NAMALWA (cell line): ENCODE measurements at regions not wholly inside any gene's neighbourhood (a gene's known extent, or its start where the extent isn't known, plus 50 kb on each side); places are given as distances from the start of the nearest gene placed in this dataset.

ENCODE experiments used
- DNase-seq: peaks from one replicate; pipeline ENCODE4 v3.0.0-alpha.2; 2015; ENCODE audit warnings: low spot score

GRCh38 chr15:99440551-99441443 lies 125.0 kb upstream of the MEF2A start:
- DNase-seq = no peak

GRCh38 chr15:99441444-99441800 lies 124.4 kb upstream of the MEF2A start:
- DNase-seq = no peak

- no peak for DNase-seq
Measured at GRCh38 chr15:99441871-99442251, 123.9 kb upstream of the MEF2A start.

- peak; percentile 11 for DNase-seq
Measured at GRCh38 chr15:99442252-99442897, 123.4 kb upstream of the MEF2A start.

GRCh38 chr15:99443056-99443756 lies 122.6 kb upstream of the MEF2A start:
- DNase-seq = no peak

- DNase-seq = no peak
Measured at GRCh38 chr15:99443768-99444446, 121.9 kb upstream of the MEF2A start.

GRCh38 chr15:99445272-99445850 lies 120.4 kb upstream of the MEF2A start:
- DNase-seq = no peak

GRCh38 chr15:99446565-99447496 lies 119.0 kb upstream of the MEF2A start:
- no peak for DNase-seq

GRCh38 chr15:99447497-99448371 lies 118.0 kb upstream of the MEF2A start:
- DNase-seq = peak; percentile 72

- DNase-seq = no peak
Measured at GRCh38 chr15:99449514-99449913, 116.3 kb upstream of the MEF2A start.

GRCh38 chr15:99450896-99451358 lies 114.9 kb upstream of the MEF2A start:
- DNase-seq = no peak

GRCh38 chr15:99451484-99451883 lies 114.3 kb upstream of the MEF2A start:
- no peak for DNase-seq

- no peak for DNase-seq
Measured at GRCh38 chr15:99452010-99452409, 113.8 kb upstream of the MEF2A start.

- peak; percentile 27 for DNase-seq
Measured at GRCh38 chr15:99452728-99453636, 112.8 kb upstream of the MEF2A start.

GRCh38 chr15:99453637-99454030 lies 112.2 kb upstream of the MEF2A start:
- DNase-seq = no peak

- no peak for DNase-seq
Measured at GRCh38 chr15:99454107-99454809, 111.5 kb upstream of the MEF2A start.

- DNase-seq = no peak
Measured at GRCh38 chr15:99454941-99455788, 110.6 kb upstream of the MEF2A start.
